Caki2 (cell line): ENCODE measurements at regions not wholly inside any gene's neighbourhood (a gene's known extent, or its start where the extent isn't known, plus 50 kb on each side); places are given as distances from the start of the nearest gene placed in this dataset.

ENCODE experiments used
- DNase-seq: peaks from one replicate; pipeline ENCODE4 v3.0.0-alpha.2; 2015; ENCODE audit warnings: low read depth
- in situ Hi-C: cut with HindIII; loops from 2 replicates; pipeline ENCODE4 v1.10.0; 2016; ENCODE audit warnings: low sequenced_read_pairs, low pct_unique_long_range_greater_than_20kb, mixed read lengths

DNA sequence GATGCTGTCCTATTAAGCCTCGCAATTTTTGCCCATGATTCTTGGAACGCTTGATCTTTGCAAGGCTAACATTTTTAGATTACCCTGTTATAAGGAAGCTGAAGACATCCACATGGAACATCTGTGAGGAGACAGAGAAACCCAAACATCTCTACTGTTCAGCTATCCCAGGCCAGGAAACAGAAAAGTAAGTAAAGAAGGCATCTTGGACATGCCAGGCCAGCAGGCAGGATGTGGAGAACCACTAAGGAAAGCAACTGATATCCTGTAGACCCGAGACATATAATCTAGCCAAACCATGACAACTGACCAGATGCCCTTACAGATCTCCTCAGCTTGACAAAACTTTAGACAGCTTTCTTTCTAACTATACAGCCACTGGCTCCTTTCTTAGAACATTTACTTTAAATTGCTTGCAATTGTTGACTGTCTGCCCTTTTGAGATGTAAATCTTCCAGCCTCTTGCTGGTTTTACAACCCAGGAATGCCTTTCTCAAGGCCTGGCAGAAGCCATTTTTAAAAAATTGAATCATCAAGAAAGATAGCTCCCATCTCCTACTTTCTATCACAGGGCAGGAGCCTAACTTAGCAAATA is 255.8 kb upstream of the DACH1 start:
- no peak for DNase-seq
- in situ Hi-C loops: no loop called here

DNA sequence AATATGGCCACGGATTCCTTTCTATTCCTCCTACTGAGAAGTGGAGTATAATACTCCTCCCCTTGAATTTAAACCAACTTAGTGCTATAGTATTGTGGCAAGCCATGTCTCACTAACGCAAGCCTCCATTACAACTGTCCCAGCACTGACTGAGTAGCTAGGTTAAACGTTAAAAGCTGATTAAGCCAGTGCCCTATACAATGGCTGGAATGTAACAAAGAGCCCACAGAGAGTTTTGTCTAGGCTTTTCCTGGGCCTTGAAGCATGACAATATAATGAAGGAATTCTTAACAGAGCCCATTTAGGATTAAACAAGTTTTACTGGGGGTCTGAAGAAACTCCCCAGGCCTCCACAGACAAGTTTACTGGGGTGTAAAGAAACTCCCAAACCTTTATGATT is 254.5 kb upstream of the DACH1 start:
- in situ Hi-C loops: no loop called here
- DNase-seq: no peak

DNA sequence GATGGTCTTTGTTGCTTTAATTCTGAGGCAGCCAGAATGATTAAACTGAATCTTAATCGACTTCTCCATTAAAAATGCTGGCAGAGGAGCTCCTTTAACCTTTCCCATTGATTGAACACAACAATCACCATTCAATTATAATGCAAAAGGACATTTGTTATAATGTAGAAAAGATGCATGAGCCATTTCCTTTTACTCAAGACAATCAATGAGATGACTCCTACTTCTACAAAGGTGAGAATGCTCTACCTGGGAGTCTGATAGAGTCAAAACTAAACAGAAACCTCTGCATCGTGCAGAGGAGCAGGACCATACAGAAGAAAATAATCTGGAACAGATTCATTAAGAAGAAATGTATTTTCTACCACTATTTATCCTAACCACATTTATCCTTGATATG is 253.6 kb upstream of the DACH1 start:
- no peak for DNase-seq
- in situ Hi-C loops: no loop called here

DNA sequence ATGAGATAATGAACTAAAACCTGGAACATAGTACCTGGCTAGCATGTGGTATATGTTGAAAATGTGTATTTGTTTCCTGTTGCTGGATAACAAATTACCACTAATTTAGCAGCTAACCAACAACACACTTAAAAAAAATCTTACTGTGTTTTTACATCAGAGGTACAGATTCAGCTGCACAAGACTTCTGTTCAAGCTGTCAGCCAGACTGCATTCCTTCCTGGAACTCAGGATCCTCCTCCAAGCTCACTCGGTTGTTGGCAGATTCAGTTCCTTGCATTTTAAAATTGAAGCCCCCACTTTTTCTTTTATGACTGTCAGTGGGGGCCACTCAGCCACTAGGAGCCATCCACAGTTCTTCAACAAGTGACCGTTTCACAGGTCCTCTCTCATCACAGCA is 246.9 kb upstream of the DACH1 start:
- no peak for DNase-seq
- in situ Hi-C loops: no loop called here

DNA sequence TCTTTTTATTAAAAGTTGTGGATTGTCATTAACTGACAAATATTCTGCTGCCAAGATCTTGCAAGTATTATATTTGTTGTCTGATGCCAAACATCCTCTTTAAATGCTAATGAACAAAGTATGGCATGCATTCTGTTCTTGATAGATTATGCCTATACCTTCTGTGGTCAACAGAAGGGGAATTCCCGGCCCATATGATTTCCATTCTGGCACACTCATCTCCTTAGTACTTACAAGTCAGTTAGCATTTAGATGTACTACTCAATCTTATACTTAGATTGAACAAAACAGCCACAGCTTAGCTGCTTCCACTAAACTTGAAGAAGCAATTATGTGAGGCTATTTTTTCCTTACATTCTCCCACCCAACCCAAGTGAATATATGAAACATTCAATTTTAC is 246.1 kb upstream of the DACH1 start:
- in situ Hi-C loops: no loop called here
- no peak for DNase-seq

DNA sequence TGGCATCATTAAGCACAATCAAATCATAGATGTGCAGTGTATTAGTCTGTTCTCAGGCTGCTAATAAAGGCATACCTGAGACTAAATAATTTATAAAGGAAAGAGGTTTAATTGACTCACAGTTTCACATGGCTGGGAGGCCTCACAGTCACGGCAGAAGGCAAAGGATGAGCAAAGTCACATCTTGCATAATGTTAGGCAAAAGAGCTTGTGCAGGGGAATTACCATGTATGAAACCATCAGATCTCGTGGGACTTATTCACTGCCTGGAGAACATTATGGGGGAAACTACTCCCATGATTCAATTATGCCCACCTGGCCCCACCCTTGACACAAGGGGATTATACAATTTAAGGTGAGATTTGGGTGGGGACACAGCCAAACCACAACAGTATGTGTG is 245.2 kb upstream of the DACH1 start:
- DNase-seq: no peak
- in situ Hi-C loops: no loop called here

DNA sequence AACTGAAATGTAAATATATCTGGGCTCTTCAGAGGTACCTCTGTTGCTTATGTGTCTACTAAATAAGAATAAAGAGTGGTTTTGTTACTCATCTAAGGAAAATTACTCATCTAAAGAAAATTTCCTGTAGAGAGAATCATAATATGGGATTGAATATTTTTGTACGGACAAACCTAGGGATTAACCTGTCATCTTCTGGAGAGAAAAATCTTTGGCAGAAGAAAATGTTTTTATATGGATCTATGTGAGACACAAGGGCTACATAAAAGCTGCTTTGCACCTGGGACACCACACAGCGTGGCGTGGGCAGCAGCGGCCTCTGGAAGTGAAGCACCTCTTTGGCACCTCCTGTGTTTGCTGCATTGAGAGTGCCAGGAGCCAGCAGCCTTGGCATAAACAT is 242.9 kb upstream of the DACH1 start:
- in situ Hi-C loops: no loop called here
- DNase-seq: no peak

DNA sequence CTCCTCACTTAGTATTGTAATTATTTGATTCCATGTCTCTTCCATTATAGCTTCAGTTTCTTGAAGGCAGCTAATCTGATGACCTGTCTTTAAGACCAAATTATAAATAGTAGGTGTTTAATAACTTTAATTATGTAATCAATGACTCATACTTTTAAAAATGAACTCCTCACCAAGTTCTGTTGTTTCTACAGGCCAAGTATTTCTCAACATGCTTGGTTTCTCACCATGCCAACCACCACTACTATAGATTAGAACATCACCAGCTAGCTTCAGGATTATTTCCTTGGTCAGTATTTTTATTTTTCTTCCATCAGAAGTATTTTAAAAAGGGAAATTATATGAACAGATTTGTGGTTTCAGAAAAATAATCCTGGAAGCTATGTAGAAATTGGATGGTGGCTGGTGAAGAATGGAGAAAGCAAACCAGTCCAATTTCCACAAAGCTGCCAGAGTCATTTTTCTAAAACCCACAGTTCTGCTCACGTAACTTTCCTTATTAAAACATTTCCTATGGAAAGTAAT is 237.7 kb upstream of the DACH1 start:
- DNase-seq: no peak
- in situ Hi-C loops: no loop called here

DNA sequence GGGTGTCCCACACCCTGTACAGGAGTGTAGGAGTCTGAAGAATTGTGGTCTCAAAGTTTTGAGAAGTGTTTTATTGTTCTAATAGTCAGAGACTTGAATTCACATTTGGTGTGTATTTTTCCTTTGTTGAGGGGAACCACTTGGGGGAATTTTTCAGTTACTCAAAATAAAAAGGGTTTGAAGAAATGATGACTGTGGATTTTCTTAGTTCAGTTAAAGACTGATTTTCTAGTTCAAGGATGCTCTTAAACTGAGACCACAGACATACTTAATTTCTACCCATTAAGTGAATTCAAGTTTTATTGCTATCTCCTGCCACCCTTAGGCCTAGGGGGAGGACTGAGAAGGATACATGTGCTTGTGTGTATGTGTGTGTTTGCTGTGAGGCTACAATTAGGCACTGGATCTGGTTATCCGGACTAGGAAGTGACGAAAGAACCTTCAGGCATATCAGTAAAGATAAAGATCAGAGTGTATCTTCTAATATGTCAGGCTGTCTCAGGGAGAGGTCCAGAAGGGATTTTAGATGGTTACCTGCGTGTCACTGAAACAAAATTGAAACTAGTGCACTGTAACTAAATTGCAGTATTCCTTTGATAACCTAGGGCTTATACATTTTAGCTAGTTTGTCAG is 234.9 kb upstream of the DACH1 start:
- in situ Hi-C loops: no loop called here
- no peak for DNase-seq

DNA sequence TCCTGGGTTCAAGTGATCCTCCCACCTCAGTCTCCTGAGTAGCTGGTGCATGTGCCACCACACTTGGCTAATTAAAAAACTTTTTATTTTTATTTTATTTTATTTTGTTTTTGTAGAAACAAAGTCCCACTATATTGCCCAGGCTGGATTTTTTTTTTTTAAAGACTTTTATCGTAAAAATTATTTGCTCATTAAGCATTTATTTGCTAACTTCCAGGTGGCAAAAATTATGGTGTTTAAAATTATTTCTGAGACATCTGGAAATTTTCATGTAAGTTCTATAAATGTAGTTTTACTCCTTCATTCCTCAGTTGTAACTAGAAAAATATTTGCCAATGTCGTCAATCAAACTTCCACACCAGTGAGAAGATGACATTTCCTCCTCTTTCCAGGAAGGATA is 233.3 kb upstream of the DACH1 start:
- no peak for DNase-seq
- in situ Hi-C loops: no loop called here

DNA sequence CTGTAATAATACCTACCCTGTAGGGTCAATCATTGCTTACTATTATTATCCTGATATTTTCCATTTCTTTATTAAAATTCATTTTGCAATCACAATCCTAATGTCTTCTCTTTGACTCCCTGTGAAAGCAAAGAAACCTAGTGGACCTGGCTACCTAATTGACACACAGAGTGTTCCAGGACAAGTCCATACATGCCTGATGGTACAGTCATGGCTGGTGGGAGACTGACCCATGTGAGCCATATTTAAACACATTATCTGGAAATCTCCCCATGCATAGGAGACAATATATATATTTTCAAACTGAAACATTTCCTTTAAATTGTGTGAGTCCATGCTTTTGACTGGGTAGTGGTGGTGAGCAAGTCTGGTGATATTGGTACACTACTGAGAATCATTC is 230.6 kb upstream of the DACH1 start:
- no peak for DNase-seq
- in situ Hi-C loops: no loop called here

DNA sequence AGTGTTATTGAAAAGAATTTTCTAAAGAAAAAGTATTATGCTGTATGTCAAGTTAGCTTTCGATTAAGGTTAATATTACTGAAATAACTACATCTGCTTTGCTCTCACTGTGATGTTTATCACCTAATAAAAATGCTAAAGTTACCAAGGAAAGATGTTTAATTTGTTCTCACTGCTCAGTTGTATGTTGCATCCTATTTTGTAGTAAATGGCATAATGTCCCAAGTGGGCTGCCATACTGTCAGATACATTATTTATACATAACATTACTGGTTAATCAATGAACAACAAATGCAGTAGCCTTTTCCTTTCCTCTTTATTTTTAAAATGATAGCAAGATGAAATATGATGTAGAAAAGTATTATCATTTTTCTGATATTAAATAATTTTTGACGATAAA is 226.3 kb upstream of the DACH1 start:
- no peak for DNase-seq
- in situ Hi-C loops: no loop called here

DNA sequence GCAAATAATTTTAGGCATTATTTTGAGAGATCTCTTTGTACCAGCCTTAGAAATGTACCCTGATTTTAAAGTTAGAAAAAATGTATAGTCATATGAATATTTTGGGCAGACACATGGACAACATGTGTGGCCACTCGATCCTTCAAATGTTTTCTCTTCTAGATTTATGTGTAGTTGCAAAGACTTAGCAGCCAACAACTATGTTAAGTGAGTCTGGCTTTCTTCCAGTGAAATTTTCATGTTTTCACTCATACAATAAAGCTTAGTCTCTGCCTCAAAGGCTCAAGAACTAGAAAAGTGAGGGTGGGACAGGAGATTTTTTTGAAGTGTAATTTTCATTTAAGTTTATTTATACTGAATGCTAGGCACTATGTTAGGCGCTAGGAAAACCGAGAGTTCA is 207.7 kb upstream of the DACH1 start:
- in situ Hi-C loops: no loop called here
- no peak for DNase-seq

DNA sequence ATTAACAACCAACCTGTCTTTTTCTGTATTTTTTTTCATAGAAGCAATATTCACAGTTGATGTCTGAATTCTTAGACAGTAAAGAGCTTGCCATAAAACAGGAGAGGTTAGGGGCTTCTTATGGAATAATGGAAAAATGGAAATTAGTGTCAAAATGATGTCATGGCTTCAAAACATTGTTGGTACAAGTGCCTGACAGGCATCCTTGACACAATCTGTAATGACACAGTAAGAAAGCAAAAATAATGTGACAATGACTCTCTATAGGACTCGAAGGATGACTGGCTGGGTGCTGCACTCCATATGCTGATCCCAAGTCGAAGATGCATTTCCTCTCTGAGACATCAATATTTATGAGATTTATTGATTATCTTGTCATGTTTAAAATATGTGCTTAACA is 205.3 kb upstream of the DACH1 start:
- no peak for DNase-seq
- in situ Hi-C loops: no loop called here

DNA sequence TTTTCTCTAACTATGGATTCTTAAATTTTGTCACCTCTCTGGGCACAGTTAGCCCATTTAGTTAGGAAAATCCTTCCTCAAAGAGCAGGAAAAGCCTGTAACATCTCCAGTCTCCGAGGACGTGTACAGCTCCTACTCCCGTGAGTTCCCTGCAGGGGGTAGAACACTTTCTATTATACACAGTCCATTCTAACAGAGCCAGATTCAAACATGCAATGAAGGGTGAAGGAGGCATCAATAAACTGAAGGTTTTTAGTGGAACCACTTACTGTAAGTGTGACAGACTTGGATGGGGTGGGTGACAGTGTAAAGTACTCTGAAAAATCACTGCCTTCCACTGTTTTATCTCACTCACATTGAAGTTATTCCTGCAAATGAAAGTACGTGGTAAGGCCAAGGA is 204.7 kb upstream of the DACH1 start:
- DNase-seq: no peak
- in situ Hi-C loops: no loop called here

DNA sequence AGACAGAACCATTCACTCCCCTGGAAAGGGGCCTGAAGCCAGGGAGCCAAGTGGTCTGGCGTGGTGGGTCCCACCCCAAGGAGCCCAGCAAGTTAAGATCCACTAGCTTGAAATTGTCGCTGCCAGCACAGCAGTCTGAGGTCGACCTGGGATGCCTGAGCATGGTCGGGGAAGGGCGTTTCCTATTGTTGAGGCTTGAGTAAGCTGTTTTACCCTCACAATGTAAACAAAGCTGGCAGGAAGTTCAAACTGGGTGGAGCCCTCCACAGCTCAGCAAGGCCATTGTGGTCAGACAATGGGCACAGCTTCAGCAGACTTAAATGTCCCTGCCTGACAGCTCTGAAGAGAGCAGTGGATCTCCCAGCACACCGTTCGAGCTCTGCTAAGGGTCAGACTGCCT is 195.6 kb upstream of the DACH1 start:
- in situ Hi-C loops: no loop called here
- no peak for DNase-seq

DNA sequence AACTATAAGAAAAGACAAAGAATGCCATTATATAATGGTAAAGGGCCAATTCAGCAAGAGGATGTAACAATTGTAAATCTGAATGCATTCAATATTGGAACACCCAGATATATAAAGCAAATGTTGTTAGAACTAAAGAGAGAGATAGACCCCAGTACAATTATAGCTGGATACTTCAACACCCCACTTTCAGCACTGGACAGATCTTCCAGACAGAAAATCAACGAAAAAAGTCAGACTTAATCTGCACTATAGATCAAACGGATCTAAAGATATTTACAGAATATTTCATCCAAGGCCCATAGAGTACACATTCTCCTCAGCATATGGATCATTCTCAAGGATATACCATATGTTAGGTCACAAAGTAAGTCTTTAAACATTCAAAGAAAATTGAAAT is 194.6 kb upstream of the DACH1 start:
- in situ Hi-C loops: no loop called here
- no peak for DNase-seq

DNA sequence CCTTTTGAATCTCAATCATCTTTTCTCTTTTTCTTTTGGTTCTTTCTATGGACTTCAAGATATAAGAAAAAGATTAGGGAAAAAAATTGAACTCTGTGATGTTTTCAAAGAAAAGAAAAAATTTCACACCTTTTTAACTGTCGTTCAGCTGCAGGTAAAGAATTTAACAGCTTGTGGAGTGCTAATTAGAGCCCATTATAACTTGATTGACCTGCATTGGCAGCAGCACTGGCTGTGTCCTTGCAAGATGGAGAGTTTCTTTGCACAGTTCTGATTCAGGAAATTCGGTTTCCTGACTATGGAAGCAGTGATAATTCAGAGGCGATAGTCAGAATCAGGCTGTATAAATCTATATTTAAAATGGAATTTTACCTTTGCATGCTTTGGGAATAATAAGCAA is 183.2 kb upstream of the DACH1 start:
- no peak for DNase-seq
- in situ Hi-C loops: no loop called here

DNA sequence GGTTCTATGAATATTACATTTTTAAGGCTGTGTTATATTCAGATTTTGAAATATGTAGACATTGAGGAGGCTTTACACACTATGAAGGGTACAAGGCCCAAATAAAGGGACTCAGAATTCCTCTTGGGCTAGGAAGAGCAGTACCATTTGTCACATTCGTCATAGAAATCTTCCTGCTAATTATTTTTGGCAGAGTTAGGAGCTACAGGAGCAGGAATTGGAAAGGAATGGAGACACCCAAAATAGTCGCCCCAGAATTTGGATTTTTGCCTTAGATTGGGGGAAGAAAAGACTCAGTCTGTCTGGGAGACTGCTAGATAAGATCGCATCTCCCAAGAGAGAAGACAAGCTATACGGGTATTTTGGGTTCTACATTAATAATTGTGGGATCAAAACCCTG is 176.4 kb upstream of the DACH1 start:
- in situ Hi-C loops: no loop called here
- no peak for DNase-seq

DNA sequence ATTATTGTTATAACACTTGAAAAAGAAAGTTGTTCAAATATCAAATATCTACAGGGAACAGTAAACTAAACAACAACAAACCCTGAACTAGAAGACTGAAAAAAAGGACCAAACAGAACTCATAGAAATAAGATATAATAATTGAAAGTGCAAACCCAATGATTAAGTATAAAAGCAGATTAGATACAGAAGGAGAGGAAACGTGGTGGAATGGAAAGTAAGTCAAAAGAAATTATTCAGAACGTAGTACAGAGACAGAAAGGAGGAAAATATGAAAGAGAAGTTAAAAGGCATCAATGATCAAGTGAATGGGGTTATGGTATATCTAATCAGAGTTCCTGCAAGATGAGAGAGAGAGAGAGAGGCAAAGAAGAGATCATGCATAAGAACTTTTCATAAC is 174.2 kb upstream of the DACH1 start:
- in situ Hi-C loops: no loop called here
- DNase-seq: no peak
